Thymus (tissue), 11 donors: ENCODE measurements at regions not wholly inside any gene's neighbourhood (a gene's known extent, or its start where the extent isn't known, plus 50 kb on each side); places are given as distances from the start of the nearest gene placed in this dataset.
"Not testable (repeated sequence)": the region's sequence is repeated elsewhere in the genome, so short reads cannot be mapped to it uniquely, and the experiment has no call there.

Experiments used
- DNase-seq, 9 donors: peaks; one replicate each; pipeline ENCODE4 v3.0.0-alpha.2; 2013; ENCODE audit warnings: low spot score in 9 of 9, low read depth in 6 of 9, missing footprints in 1 of 9
- H3K27ac ChIP-seq, 2 donors: one replicate each; pipeline ENCODE4 v1.5.1; 2013; ENCODE audit warnings: control low read depth in 1 of 2, low read depth in 1 of 2, low read length in 1 of 2, mild to moderate bottlenecking in 1 of 2, moderate library complexity in 1 of 2
- H3K27me3 ChIP-seq, 2 donors: one replicate each; pipeline ENCODE4 v1.5.1; 2013; ENCODE audit warnings: low read length in 1 of 2; ENCODE audit not compliant: control insufficient read depth in 2 of 2, insufficient read depth in 1 of 2
- H3K36me3 ChIP-seq, 2 donors: one replicate each; pipeline ENCODE4 v1.5.1; 2013; ENCODE audit warnings: low read length in 1 of 2, mild to moderate bottlenecking in 1 of 2, moderate library complexity in 1 of 2; ENCODE audit not compliant: control insufficient read depth in 2 of 2, insufficient read depth in 2 of 2
- H3K4me1 ChIP-seq, 2 donors: one replicate each; pipeline ENCODE4 v1.5.1; 2013; ENCODE audit warnings: low read length in 2 of 2; ENCODE audit not compliant: control insufficient read depth in 2 of 2, insufficient read depth in 2 of 2
- H3K4me3 ChIP-seq, 2 donors: one replicate each; pipeline ENCODE4 v1.5.1; 2013; ENCODE audit warnings: low read length in 2 of 2, control low read depth in 1 of 2, mild to moderate bottlenecking in 1 of 2
- H3K9me3 ChIP-seq, 2 donors: one replicate each; pipeline ENCODE4 v1.5.1; 2013; ENCODE audit warnings: low read length in 1 of 2, mild to moderate bottlenecking in 1 of 2; ENCODE audit not compliant: control insufficient read depth in 2 of 2, insufficient read depth in 1 of 2
- WGBS: extraction: QIAGEN DNeasy Blood & Tissue Kit; methylation state at CpG from one replicate; pipeline ENCODE4 v1.1.7; 2013; 5-methylcytosine and 5-hydroxymethylcytosine counted together
- donor health status: healthy.

- 95% methylated on average over 2 of the region's 2 CpGs for WGBS
- DNase-seq = no peak
- H3K27ac ChIP-seq = no peak overlapping the region
Observed at GRCh38 chr2:175241691-175242090, 60.2 kb upstream of the ATP5MC3 start.

GRCh38 chr2:175240033-175240432, 58.5 kb upstream of the ATP5MC3 start:
- not testable (repeated sequence) for H3K4me3 ChIP-seq, H3K27me3 ChIP-seq, H3K27ac ChIP-seq, DNase-seq, H3K4me1 ChIP-seq, H3K9me3 ChIP-seq, H3K36me3 ChIP-seq
- over 99% methylated on average over 2 of the region's 2 CpGs for WGBS

More at GRCh38 chr2:175241691-175242090, 60.2 kb upstream of the ATP5MC3 start:
- Histone ChIP-seq H3K36me3 (no peaks in the 10 kb centered on the region), H3K27me3 (no peaks in the 10 kb centered on the region), H3K9me3 (peaks cover 0 to 7% of the 10 kb centered on the region in 2 donors), H3K4me1 (no peaks in the 10 kb centered on the region), H3K4me3 (no peak overlapping the region)

- peaks cover 0 to 7% of the 10 kb centered on the region in 2 donors for H3K9me3 ChIP-seq
- H3K27me3 ChIP-seq = no peaks in the 10 kb centered on the region
- no peaks in the 10 kb centered on the region for H3K36me3 ChIP-seq
- 96% methylated on average over 4 of the region's 4 CpGs for WGBS
- H3K4me3 ChIP-seq = no peak overlapping the region
- DNase-seq = no peak
- H3K27ac ChIP-seq = no peak overlapping the region
- H3K4me1 ChIP-seq = no peaks in the 10 kb centered on the region
Observed at GRCh38 chr2:175236930-175237329, 55.4 kb upstream of the ATP5MC3 start.

DNA sequence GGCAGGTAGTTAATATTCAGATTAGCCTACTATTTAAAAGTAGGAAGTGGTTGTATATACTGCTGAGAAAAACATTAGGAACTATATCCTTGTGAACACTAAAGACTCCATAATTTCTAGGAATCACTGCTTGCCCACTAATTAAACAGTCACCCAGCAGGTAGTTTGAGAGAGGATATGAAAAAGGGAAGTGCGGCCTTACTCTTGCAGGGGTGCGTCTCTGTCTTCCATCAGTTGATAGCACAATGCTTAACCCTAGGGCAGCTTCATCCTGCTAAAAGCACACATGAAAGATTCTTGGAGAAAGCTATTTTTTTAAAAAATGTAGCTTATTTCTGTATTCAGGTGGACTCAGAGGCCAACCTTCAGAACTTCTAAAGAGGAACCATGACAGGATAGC, 53.1 kb upstream of the ATP5MC3 start:
- H3K27ac ChIP-seq = no peak overlapping the region
- 44% methylated on average over 2 of the region's 2 CpGs for whole genome bisulfite sequencing
- DNase-seq = no peak
- no peaks in the 10 kb centered on the region for H3K36me3 ChIP-seq
- H3K4me3 ChIP-seq = no peak overlapping the region
- H3K27me3 ChIP-seq = no peaks in the 10 kb centered on the region
- peaks cover 0 to 7% of the 10 kb centered on the region in 2 donors for H3K9me3 ChIP-seq
- no peaks in the 10 kb centered on the region for H3K4me1 ChIP-seq

DNA sequence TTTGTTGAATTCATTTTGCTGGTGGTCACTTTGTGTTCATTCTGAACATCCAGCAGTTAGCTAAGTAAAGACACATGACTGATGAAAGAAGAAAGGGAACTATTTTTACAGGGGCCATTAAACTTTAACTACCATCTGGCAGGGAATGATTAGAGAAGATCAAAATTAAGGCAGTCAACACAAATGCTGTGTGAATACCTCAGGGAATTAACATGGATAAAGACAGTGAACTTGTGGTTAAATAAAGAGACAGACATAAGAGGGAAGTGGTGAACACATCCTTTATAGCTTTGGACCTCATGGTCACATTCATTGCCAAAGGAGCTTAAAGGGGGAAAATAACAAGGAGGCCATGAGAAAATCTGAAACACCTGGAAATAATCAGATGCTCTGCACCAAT, 52.6 kb upstream of the ATP5MC3 start:
- DNase-seq = no peak
- Histone ChIP-seq H3K36me3 (no peaks in the 10 kb centered on the region), H3K4me1 (no peaks in the 10 kb centered on the region), H3K9me3 (peaks cover 0 to 6% of the 10 kb centered on the region in 2 donors), H3K27me3 (no peaks in the 10 kb centered on the region), H3K4me3 (no peak overlapping the region), H3K27ac (no peak overlapping the region)

GRCh38 chr2:175233135-175233719, 51.7 kb upstream of the ATP5MC3 start:
- Histone ChIP-seq H3K36me3 (no peaks in the 10 kb centered on the region), H3K27me3 (no peaks in the 10 kb centered on the region), H3K4me3 (no peak overlapping the region), H3K4me1 (no peaks in the 10 kb centered on the region), H3K9me3 (no peaks in the 10 kb centered on the region), H3K27ac (no peak overlapping the region)
- DNase-seq = no peak
- 81% methylated on average over 4 of the region's 4 CpGs for WGBS
